ENCODE measurements at regions not wholly inside any gene's neighbourhood (a gene's known extent, or its start where the extent isn't known, plus 50 kb on each side); places are given as distances from the start of the nearest gene placed in this dataset.
A peak's percentile ranks its signal among the peaks of the same experiment; 100 is the strongest.

DNA sequence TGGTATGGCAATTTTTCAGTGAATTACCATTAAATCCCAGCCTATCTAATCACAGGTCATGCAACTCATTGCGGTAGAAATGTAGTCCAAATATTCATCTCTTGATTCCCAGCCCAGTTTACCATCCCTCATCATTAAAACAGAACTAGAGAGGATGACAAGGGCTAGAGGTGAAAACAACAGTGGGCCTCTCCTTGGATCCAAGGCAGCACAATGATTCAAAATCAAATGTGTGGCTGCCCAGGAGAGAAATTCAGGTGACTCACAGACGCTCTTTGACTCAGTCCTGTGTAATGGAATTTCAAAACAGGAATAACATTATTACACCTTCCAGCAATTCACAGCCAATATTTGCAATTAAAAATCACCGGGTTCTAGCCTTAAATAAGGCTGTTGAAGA, 246.5 kb downstream of the TBL1XR1 start:
- DNase-seq: no peak
- TF ChIP-seq, protein P1, sequence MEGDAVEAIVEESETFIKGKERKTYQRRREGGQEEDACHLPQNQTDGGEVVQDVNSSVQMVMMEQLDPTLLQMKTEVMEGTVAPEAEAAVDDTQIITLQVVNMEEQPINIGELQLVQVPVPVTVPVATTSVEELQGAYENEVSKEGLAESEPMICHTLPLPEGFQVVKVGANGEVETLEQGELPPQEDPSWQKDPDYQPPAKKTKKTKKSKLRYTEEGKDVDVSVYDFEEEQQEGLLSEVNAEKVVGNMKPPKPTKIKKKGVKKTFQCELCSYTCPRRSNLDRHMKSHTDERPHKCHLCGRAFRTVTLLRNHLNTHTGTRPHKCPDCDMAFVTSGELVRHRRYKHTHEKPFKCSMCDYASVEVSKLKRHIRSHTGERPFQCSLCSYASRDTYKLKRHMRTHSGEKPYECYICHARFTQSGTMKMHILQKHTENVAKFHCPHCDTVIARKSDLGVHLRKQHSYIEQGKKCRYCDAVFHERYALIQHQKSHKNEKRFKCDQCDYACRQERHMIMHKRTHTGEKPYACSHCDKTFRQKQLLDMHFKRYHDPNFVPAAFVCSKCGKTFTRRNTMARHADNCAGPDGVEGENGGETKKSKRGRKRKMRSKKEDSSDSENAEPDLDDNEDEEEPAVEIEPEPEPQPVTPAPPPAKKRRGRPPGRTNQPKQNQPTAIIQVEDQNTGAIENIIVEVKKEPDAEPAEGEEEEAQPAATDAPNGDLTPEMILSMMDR (IDR thresholded peaks at IDR 0.05): no peak
- peak overlapping the region; percentile 38 to 44 for H3K27ac ChIP-seq
- no peaks in the 10 kb centered on the region for H3K36me3 ChIP-seq
- H3K4me1 ChIP-seq: peaks cover 0 to 39% (median 22%) of the 10 kb centered on the region in 4 donors
- H3K27me3 ChIP-seq: no peaks in the 10 kb centered on the region
- intact Hi-C loops (cut with DNase I; ENCODE audit: low total_unique reads): no loop called here
- no peak overlapping the region for H3K4me3 ChIP-seq
- no peaks in the 10 kb centered on the region for H3K9me3 ChIP-seq

DNA sequence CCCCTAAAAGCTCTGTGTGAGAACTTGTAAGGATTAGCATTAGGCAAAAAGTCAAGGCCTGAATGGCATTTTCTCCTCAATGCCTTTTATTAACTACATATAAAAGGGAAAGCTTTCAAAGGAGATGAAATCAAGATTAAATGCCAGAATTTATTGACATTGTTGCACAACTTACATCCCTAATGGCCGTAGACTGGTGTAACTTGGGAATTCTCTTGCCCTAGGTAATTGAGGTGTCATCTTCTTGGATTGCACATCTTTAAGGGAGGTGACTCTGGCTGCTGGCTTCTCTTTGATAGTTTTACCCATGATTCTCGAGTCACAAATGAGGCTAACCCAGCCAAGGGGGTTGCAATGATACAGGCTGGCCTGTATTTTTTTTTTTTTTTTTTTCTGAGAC, 249.1 kb downstream of the TBL1XR1 start:
- Histone ChIP-seq H3K9me3 (no peaks in the 10 kb centered on the region), H3K4me1 (peaks cover 0 to 25% (median 15%) of the 10 kb centered on the region in 4 donors), H3K27me3 (no peaks in the 10 kb centered on the region), H3K36me3 (no peaks in the 10 kb centered on the region), H3K4me3 (no peak overlapping the region), H3K27ac (no peak overlapping the region)
- intact Hi-C loops (cut with DNase I; ENCODE audit: low total_unique reads): no loop called here
- TF ChIP-seq, protein P1 (IDR thresholded peaks at IDR 0.05): no peak
- DNase-seq: no peak

DNA sequence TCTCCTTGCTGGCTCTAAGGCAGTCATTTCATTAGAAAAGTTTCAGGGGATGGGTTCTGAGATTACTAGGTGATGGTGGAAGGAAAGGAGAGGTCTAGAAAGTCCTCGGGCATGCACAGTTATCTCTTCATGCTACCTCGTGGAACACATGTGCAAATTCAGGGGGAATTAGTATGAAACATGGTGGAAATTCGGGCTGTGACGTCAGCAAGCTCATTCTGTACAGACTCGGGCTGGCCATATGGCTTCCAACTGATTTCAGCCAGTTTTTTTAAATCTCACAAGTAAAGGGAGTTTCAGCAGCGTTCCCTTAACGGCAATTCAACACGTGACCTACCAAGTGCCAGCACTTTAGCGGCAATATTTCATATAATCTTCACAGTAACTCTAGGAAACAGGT, 251.1 kb downstream of the TBL1XR1 start:
- H3K4me3 ChIP-seq: no peak overlapping the region
- intact Hi-C loops (cut with DNase I; ENCODE audit: low total_unique reads): no loop called here
- no peaks in the 10 kb centered on the region for H3K9me3 ChIP-seq
- no peaks in the 10 kb centered on the region for H3K36me3 ChIP-seq
- H3K27ac ChIP-seq: no peak overlapping the region
- TF ChIP-seq, protein P1 (IDR thresholded peaks at IDR 0.05): no peak
- no peak for DNase-seq
- no peaks in the 10 kb centered on the region for H3K27me3 ChIP-seq
- peaks cover 0 to 11% (median 9%) of the 10 kb centered on the region in 4 donors for H3K4me1 ChIP-seq

DNA sequence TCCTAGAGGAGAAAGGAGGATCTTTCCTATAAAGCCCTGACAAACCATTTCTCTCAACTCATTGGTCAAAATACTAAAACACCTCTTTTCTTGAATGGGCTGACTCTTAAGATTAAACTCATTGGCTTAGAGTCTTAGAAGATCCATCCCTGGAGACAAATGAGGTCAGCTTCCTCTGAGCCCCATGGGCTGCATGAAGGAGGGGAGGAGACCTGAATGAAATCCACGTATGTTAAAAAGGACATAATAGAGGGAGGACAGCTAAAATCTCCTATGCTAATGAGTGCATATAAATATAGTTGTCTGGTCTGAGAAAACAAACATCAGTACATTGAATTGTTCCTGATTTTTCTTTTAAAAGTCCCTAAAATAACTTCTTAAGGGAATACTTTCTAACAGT, 255.0 kb downstream of the TBL1XR1 start:
- Histone ChIP-seq H3K4me1 (no peaks in the 10 kb centered on the region), H3K36me3 (no peaks in the 10 kb centered on the region), H3K4me3 (no peak overlapping the region), H3K27me3 (no peaks in the 10 kb centered on the region), H3K9me3 (no peaks in the 10 kb centered on the region), H3K27ac (no peak overlapping the region)
- TF ChIP-seq, protein P1 (IDR thresholded peaks at IDR 0.05): no peak
- DNase-seq: no peak
- intact Hi-C loops (cut with DNase I; ENCODE audit: low total_unique reads): no loop called here

DNA sequence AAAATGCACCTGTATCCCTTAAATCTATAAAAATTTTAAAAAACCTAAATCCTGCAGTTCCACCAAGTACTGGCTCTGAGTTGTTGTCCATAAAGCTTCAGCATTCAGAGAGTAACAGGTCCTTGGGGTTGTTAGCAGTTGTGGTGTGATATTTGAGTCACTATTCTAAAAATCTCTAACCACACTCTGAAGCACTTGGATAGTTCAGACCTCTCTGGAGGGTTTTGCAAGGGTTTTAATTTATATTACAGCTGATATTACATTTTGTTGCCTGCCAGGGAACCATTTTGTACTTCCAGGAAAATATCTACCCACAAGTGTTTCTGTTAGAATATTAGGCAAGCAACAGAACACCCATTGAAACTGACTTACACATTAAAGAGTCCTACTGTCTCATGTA, 255.6 kb downstream of the TBL1XR1 start:
- DNase-seq: no peak
- TF ChIP-seq, protein P1 (IDR thresholded peaks at IDR 0.05): no peak
- Histone ChIP-seq H3K4me3 (no peak overlapping the region), H3K36me3 (no peaks in the 10 kb centered on the region), H3K27me3 (no peaks in the 10 kb centered on the region), H3K4me1 (no peaks in the 10 kb centered on the region), H3K9me3 (no peaks in the 10 kb centered on the region), H3K27ac (no peak overlapping the region)
- intact Hi-C loops (cut with DNase I; ENCODE audit: low total_unique reads): no loop called here
